SK-N-SH treated with all-trans-retinoic acid at 6 μM for 48 hours (cell line): ENCODE measurements at regions not wholly inside any gene's neighbourhood (a gene's known extent, or its start where the extent isn't known, plus 50 kb on each side); places are given as distances from the start of the nearest gene placed in this dataset.

ENCODE experiments used
- ATAC-seq: fragments of 200-7000 bp; cut with Tn5 transposase; 3 replicates; pipeline ENCODE4 v1.9.1; 2020; ENCODE audit warnings: mild to moderate bottlenecking, moderate library complexity
- BACH2 ChIP-seq: fragments of 250-450 bp; sonication (Bioruptor Pico); IDR thresholded peaks from 2 replicates; pipeline ENCODE4 v1.9.0; 2021; ENCODE audit warnings: mild to moderate bottlenecking, borderline replicate concordance
- CREB5 ChIP-seq: fragments of 250-450 bp; sonication (Bioruptor Pico); IDR thresholded peaks from 2 replicates; pipeline ENCODE4 v1.5.1; 2020; ENCODE audit warnings: low read depth, mild to moderate bottlenecking, moderate library complexity
- CSDC2 ChIP-seq: fragments of 250-450 bp; sonication (Bioruptor Pico); IDR thresholded peaks from 2 replicates; pipeline ENCODE4 v1.5.0; 2020; ENCODE audit warnings: mild to moderate bottlenecking, moderate library complexity
- CSRNP3 ChIP-seq: fragments of 250-450 bp; sonication (Bioruptor Pico); IDR thresholded peaks from 2 replicates; pipeline ENCODE4 v1.5.1; 2021; ENCODE audit warnings: mild to moderate bottlenecking, moderate library complexity
- ESRRG ChIP-seq: fragments of 250-450 bp; sonication (Bioruptor Pico); IDR thresholded peaks from 2 replicates; pipeline ENCODE4 v1.6.1; 2021; ENCODE audit warnings: mild to moderate bottlenecking
- GLIS3 ChIP-seq: fragments of 250-450 bp; sonication (Bioruptor Pico); IDR thresholded peaks from 2 replicates; pipeline ENCODE4 v1.5.0; 2020; ENCODE audit warnings: mild to moderate bottlenecking, moderate library complexity
- ISL1 ChIP-seq: fragments of 250-450 bp; sonication (Bioruptor Pico); IDR thresholded peaks from 2 replicates; pipeline ENCODE4 v2.1.2; 2022; ENCODE audit warnings: mild to moderate bottlenecking, moderate library complexity
- OSR1 ChIP-seq: fragments of 250-450 bp; sonication (Bioruptor Pico); IDR thresholded peaks from 2 replicates; pipeline ENCODE4 v1.8.0; 2022; ENCODE audit warnings: moderate library complexity, mild to moderate bottlenecking, inconsistent platforms
- PATZ1 ChIP-seq: fragments of 250-450 bp; sonication (Bioruptor Pico); IDR thresholded peaks from 2 replicates; pipeline ENCODE4 v1.8.0; 2020; ENCODE audit warnings: mild to moderate bottlenecking, moderate library complexity, borderline replicate concordance
- POU6F1 ChIP-seq: fragments of 250-450 bp; sonication (Bioruptor Pico); IDR thresholded peaks from 2 replicates; pipeline ENCODE4 v1.8.0; 2021; ENCODE audit warnings: low read depth, mild to moderate bottlenecking, moderate library complexity, borderline replicate concordance
- PPARA ChIP-seq: fragments of 250-450 bp; sonication (Bioruptor Pico); IDR thresholded peaks from 2 replicates; pipeline ENCODE4 v1.5.0; 2020; ENCODE audit warnings: mild to moderate bottlenecking, borderline replicate concordance
- RARB ChIP-seq: fragments of 250-450 bp; sonication (Bioruptor Pico); IDR thresholded peaks from 2 replicates; pipeline ENCODE4 v1.8.0; 2021; ENCODE audit warnings: mild to moderate bottlenecking, moderate library complexity
- SNAI2 ChIP-seq: fragments of 250-450 bp; sonication (Bioruptor Pico); IDR thresholded peaks from 2 replicates; pipeline ENCODE4 v1.5.0; 2020; ENCODE audit warnings: mild to moderate bottlenecking, moderate library complexity
- TCF4 ChIP-seq: fragments of 250-450 bp; sonication (Bioruptor Pico); IDR thresholded peaks from 2 replicates; pipeline ENCODE4 v1.8.0; 2021; ENCODE audit warnings: mild to moderate bottlenecking, moderate library complexity, borderline replicate concordance
- TOX ChIP-seq: fragments of 250-450 bp; sonication (Bioruptor Pico); IDR thresholded peaks from 2 replicates; pipeline ENCODE4 v1.8.0; 2021; ENCODE audit warnings: mild to moderate bottlenecking, moderate library complexity, borderline replicate concordance
- TSHZ2 ChIP-seq: fragments of 250-450 bp; sonication (Bioruptor Pico); IDR thresholded peaks from 2 replicates; pipeline ENCODE4 v1.5.0; 2020; ENCODE audit warnings: mild to moderate bottlenecking, moderate library complexity
- ZC3H10 ChIP-seq: fragments of 250-450 bp; sonication (Bioruptor Pico); IDR thresholded peaks from 2 replicates; pipeline ENCODE4 v1.5.1; 2021; ENCODE audit warnings: mild to moderate bottlenecking, moderate library complexity
- ZFP3 ChIP-seq: fragments of 250-450 bp; sonication (Bioruptor Pico); IDR thresholded peaks from 2 replicates; pipeline ENCODE4 v1.5.0; 2020; ENCODE audit warnings: mild to moderate bottlenecking, moderate library complexity
- ZFP30 ChIP-seq: fragments of 450-650 bp; formaldehyde crosslinking; IDR thresholded peaks from 2 replicates; pipeline ENCODE4 v1.5.0; 2022; ENCODE audit warnings: mild to moderate bottlenecking, moderate library complexity
- ZNF565 ChIP-seq: fragments of 450-650 bp; formaldehyde crosslinking; conservative IDR thresholded peaks from 2 replicates; pipeline ENCODE4 v1.5.0; 2020; ENCODE audit warnings: low read depth, mild to moderate bottlenecking, moderate library complexity
- ZNF70 ChIP-seq: fragments of 450-650 bp; formaldehyde crosslinking; IDR thresholded peaks from 2 replicates; pipeline ENCODE4 v1.5.0; 2020; ENCODE audit warnings: mild to moderate bottlenecking, moderate library complexity
- ZNF8 ChIP-seq: fragments of 450-650 bp; formaldehyde crosslinking; IDR thresholded peaks from 2 replicates; pipeline ENCODE4 v1.5.0; 2020; ENCODE audit warnings: mild to moderate bottlenecking, moderate library complexity

GRCh38 chr18:22470248-22471235 lies 52.8 kb upstream of the CTAGE1 start:
- TF ChIP-seq PATZ1 (CRISPR knock-in tag) (no peak), PPARA (CRISPR knock-in tag) (no peak), GLIS3 (no peak), TOX (CRISPR knock-in tag) (no peak), CSDC2 (CRISPR knock-in tag) (no peak), ISL1 (no peak), CSRNP3 (CRISPR knock-in tag) (no peak), TSHZ2 (CRISPR knock-in tag) (no peak), OSR1 (no peak), CREB5 (CRISPR knock-in tag) (no peak), BACH2 (no peak), ZNF70 (no peak), ZFP30 (no peak), RARB (no peak), ZNF565 (CRISPR knock-in tag) (no peak), ZFP3 (CRISPR knock-in tag) (no peak), ZNF8 (CRISPR knock-in tag) (no peak)
- TF ChIP-seq, all 23 proteins: peak for 0
- no peak for ATAC-seq

- no peak for ATAC-seq
- no peak for TF ChIP-seq RARB
- TF ChIP-seq ISL1: no peak
- no peak for TF ChIP-seq ZFP30
- no peak for TF ChIP-seq CREB5 (CRISPR knock-in tag)
- TF ChIP-seq TOX (CRISPR knock-in tag): no peak
- no peak for TF ChIP-seq TSHZ2 (CRISPR knock-in tag)
- TF ChIP-seq BACH2: no peak
- TF ChIP-seq CSRNP3 (CRISPR knock-in tag): no peak
- no peak for TF ChIP-seq ZNF8 (CRISPR knock-in tag)
- TF ChIP-seq TCF4 (CRISPR knock-in tag): no peak
- TF ChIP-seq POU6F1 (CRISPR knock-in tag): no peak
- TF ChIP-seq SNAI2 (CRISPR knock-in tag): no peak
- TF ChIP-seq ZNF70: no peak
- no peak for TF ChIP-seq ZC3H10
- TF ChIP-seq GLIS3: no peak
- no peak for TF ChIP-seq OSR1
- TF ChIP-seq CSDC2 (CRISPR knock-in tag): no peak
- no peak for TF ChIP-seq ESRRG (CRISPR knock-in tag)
- TF ChIP-seq PPARA (CRISPR knock-in tag): no peak
Observed at GRCh38 chr18:22471546-22472131, 53.9 kb upstream of the CTAGE1 start.
